ENCODE measurements at regions not wholly inside any gene's neighbourhood (a gene's known extent, or its start where the extent isn't known, plus 50 kb on each side); places are given as distances from the start of the nearest gene placed in this dataset.
"Not testable (repeated sequence)": the region's sequence is repeated elsewhere in the genome, so short reads cannot be mapped to it uniquely, and the experiment has no call there.

DNA sequence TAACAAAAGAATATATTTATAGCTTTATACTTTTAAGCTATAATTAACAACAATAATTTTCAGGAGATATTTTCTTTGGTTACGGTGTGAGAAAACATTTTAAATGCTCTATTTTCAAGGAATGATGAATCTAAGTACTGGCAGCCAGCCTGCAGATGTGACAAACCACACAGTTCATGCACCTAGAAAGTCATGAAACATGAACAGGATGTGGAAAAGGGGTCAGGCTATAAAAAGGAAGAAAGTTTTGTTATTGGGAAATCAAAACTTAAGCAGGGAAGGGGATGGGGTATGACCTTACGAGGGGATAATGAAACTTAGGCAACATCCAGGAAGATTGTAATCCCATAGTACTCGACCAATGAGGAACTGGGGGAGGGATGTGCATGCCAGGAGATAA is 508.7 kb upstream of the GRAMD2B start:
- H3K4me3 Mint-ChIP-seq, result no peak overlapping the region
- peaks cover 15% of the 10 kb centered on the region for H3K36me3 Mint-ChIP-seq
- DNase-seq (ENCODE audit: low spot score in 2 of 2, unreplicated experiment in 2 of 2), result no peak
- peaks cover 31% of the 10 kb centered on the region for H3K9me3 Mint-ChIP-seq
- H3K27me3 Mint-ChIP-seq (ENCODE audit: low read depth), result no peaks in the 10 kb centered on the region
- H3K27ac Mint-ChIP-seq, result no peak overlapping the region
- TF ChIP-seq, protein P1, sequence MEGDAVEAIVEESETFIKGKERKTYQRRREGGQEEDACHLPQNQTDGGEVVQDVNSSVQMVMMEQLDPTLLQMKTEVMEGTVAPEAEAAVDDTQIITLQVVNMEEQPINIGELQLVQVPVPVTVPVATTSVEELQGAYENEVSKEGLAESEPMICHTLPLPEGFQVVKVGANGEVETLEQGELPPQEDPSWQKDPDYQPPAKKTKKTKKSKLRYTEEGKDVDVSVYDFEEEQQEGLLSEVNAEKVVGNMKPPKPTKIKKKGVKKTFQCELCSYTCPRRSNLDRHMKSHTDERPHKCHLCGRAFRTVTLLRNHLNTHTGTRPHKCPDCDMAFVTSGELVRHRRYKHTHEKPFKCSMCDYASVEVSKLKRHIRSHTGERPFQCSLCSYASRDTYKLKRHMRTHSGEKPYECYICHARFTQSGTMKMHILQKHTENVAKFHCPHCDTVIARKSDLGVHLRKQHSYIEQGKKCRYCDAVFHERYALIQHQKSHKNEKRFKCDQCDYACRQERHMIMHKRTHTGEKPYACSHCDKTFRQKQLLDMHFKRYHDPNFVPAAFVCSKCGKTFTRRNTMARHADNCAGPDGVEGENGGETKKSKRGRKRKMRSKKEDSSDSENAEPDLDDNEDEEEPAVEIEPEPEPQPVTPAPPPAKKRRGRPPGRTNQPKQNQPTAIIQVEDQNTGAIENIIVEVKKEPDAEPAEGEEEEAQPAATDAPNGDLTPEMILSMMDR (IDR thresholded peaks at IDR 0.05; ENCODE audit: unreplicated experiment), result no peak
- H3K4me1 Mint-ChIP-seq, result no peaks in the 10 kb centered on the region

GRCh38 chr5:125923958-125924357 is 499.3 kb upstream of the GRAMD2B start:
- peaks cover 24% of the 10 kb centered on the region for H3K9me3 Mint-ChIP-seq
- not testable (repeated sequence) for H3K4me1 Mint-ChIP-seq; H3K36me3 Mint-ChIP-seq; DNase-seq (ENCODE audit: low spot score in 2 of 2, unreplicated experiment in 2 of 2); H3K27ac Mint-ChIP-seq; H3K4me3 Mint-ChIP-seq; H3K27me3 Mint-ChIP-seq (ENCODE audit: low read depth)

DNA sequence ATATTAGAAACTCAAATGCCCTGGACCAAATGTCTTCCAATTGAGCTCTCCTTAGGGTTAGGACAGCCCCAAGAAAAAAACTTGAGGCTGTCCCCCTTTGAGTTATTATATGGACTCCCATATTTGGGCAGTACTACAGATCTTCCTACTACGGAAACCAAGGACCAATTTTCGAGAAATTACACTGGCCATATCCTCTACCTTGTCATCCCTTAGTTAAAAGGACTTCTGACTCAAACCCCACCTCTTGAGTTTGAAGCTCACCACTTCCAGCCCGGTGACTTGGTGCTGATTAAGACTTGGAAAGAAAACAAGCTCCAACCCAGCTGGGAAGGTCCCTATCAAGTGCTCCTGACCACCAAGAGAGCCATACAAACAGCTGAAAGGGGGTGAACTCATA is 497.0 kb upstream of the GRAMD2B start:
- TF ChIP-seq, protein P1 (IDR thresholded peaks at IDR 0.05; ENCODE audit: unreplicated experiment), result no peak
- DNase-seq (ENCODE audit: low spot score in 2 of 2, unreplicated experiment in 2 of 2), result no peak
- H3K27me3 Mint-ChIP-seq (ENCODE audit: low read depth), result no peaks in the 10 kb centered on the region
- H3K4me1 Mint-ChIP-seq, result no peaks in the 10 kb centered on the region
- no peak overlapping the region for H3K27ac Mint-ChIP-seq
- H3K36me3 Mint-ChIP-seq, result no peaks in the 10 kb centered on the region
- H3K4me3 Mint-ChIP-seq, result no peak overlapping the region
- H3K9me3 Mint-ChIP-seq, result peaks cover 35% of the 10 kb centered on the region

- DNase-seq (ENCODE audit: low spot score in 2 of 2, unreplicated experiment in 2 of 2), result no peak
- H3K4me3 Mint-ChIP-seq, result no peak overlapping the region
- no peak overlapping the region for H3K27ac Mint-ChIP-seq
- peaks cover 2% of the 10 kb centered on the region for H3K36me3 Mint-ChIP-seq
- TF ChIP-seq, protein P1 (IDR thresholded peaks at IDR 0.05; ENCODE audit: unreplicated experiment), result no peak
- peaks cover 37% of the 10 kb centered on the region for H3K9me3 Mint-ChIP-seq
- no peaks in the 10 kb centered on the region for H3K27me3 Mint-ChIP-seq (ENCODE audit: low read depth)
- H3K4me1 Mint-ChIP-seq, result no peaks in the 10 kb centered on the region
Measured at GRCh38 chr5:125928663-125929062, 494.5 kb upstream of the GRAMD2B start.

DNA sequence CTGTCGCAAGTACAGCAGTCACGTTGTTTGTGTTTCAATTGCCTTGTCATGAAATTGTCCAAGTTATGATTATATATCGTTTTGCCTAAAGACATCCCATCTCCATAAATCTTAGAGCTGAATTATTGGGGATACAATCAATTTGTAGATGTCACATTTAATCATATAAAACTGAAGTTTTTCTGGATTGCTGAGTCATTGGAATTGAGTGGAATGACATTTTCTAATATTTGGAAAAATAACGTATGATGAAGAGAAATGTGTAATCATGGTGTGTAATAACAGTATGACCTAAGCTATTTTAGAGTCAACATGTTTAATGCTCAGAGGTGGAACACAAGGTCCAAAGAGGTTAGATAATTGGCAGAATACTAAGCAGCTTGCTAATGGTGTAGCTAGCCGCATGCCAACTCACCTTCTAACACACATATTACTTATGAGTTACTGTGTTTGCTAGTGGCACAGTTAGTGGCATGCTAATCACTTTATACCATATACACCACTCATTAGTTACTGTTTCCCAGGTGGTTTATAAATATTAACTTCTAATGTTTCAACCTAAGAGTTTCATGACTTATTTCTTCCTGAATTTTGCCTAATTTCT is 473.1 kb upstream of the GRAMD2B start:
- no peak overlapping the region for H3K4me3 Mint-ChIP-seq
- no peak overlapping the region for H3K27ac Mint-ChIP-seq
- TF ChIP-seq, protein P1 (IDR thresholded peaks at IDR 0.05; ENCODE audit: unreplicated experiment), result no peak
- peaks cover 7% of the 10 kb centered on the region for H3K36me3 Mint-ChIP-seq
- H3K4me1 Mint-ChIP-seq, result no peaks in the 10 kb centered on the region
- no peak for DNase-seq (ENCODE audit: low spot score in 2 of 2, unreplicated experiment in 2 of 2)
- no peaks in the 10 kb centered on the region for H3K27me3 Mint-ChIP-seq (ENCODE audit: low read depth)
- H3K9me3 Mint-ChIP-seq, result peaks cover 34% of the 10 kb centered on the region

- TF ChIP-seq, protein P1 (IDR thresholded peaks at IDR 0.05; ENCODE audit: unreplicated experiment), result no peak
- Mint-ChIP-seq H3K27ac (no peak overlapping the region), H3K9me3 (peaks cover 3% of the 10 kb centered on the region), H3K4me3 (no peak overlapping the region), H3K4me1 (peaks cover 2% of the 10 kb centered on the region), H3K27me3 (ENCODE audit: low read depth) (no peaks in the 10 kb centered on the region), H3K36me3 (peaks cover 2% of the 10 kb centered on the region)
- DNase-seq (ENCODE audit: low spot score in 2 of 2, unreplicated experiment in 2 of 2), result no peak
Measured at GRCh38 chr5:125961150-125961549, 462.1 kb upstream of the GRAMD2B start.
